GM19372 (cell line): ENCODE measurements at regions not wholly inside any gene's neighbourhood (a gene's known extent, or its start where the extent isn't known, plus 50 kb on each side); places are given as distances from the start of the nearest gene placed in this dataset.

Source experiments
- ATAC-seq: cut with Tn5 transposase; IDR thresholded peaks from one replicate; pipeline ENCODE4 v1.9.1; 2021; ENCODE audit warnings: mild to moderate bottlenecking, low read depth, moderate library complexity; ENCODE audit not compliant: unreplicated experiment

DNA sequence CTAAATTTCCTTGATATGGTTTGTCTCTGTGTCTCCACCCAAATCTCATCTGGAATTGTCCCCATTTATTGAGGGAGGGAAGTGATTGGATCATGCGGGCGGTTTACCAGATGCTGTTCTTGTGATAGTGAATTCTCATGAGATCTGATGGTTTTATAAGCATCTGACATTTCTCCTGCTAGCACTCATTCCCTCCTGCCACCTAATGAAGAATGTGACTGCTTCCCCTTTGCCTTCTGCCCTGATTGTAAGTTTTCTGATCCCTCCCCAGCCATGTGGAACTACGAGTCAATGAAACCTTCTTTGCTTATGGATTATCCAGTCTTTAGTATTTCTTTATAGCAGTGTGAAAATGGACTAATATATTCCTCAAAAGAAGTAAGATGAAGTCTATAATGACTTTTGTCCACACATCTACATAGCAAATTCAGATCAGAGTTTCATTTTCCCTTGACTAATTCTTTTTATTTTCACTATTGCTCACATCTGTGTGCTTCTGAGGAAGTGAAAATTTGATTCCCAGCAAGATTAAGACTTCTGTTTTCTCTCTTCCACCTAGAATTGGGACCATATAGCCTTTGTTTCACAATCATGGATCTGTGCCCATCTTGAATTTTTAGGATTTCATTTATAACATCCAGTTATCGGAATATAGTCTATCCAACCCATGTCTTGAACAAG is 393.5 kb downstream of the DMAC1 start:
- ATAC-seq, result no peak

DNA sequence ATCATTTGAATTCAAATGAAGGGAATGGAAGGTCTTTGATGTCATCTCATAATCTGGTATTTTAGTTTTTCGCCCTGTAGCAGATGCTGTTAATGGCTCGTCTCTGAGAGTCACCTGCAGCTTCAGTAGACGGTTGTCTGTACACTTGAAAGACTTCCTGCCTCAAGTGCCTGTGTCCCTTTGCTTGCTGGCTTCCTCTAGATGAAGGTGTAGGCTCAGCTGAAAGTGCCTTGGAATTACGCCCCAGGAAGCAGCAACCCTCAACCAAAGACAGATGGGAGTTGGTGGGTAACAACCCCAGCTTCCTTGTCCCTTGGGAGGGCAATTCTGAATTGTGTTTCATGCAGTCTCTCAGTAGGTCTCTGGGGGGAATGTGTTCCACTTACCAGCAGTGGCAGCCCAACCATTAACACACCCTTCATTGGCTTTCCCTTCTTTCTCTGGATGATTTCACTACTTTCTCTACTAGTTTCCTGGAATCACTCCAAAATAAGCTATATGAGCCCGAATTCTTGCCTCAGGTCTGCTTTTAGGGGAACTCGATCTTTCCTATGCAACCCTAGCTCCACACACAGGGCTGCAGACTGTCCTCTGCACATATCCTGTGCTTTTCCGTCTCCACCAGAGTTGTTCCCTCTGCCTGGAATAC is 395.6 kb downstream of the DMAC1 start:
- no peak for ATAC-seq

DNA sequence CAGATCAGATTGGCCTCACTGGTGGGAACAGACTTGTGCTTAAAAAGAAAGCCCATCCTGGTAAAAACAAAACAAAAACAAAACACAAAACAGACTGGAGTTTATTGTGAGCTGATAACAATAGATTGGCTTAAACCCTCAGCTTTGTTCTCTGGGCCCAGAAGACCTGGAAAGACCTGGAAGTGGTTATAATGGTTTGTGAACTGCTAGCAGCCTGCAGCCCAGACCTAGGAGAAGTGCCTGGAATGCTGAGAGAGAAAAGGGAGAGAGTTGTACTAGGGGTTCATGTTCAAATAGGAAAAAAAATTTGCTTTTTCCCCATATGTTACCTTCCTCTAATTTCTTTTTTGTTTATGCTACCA is 396.6 kb downstream of the DMAC1 start:
- no peak for ATAC-seq

DNA sequence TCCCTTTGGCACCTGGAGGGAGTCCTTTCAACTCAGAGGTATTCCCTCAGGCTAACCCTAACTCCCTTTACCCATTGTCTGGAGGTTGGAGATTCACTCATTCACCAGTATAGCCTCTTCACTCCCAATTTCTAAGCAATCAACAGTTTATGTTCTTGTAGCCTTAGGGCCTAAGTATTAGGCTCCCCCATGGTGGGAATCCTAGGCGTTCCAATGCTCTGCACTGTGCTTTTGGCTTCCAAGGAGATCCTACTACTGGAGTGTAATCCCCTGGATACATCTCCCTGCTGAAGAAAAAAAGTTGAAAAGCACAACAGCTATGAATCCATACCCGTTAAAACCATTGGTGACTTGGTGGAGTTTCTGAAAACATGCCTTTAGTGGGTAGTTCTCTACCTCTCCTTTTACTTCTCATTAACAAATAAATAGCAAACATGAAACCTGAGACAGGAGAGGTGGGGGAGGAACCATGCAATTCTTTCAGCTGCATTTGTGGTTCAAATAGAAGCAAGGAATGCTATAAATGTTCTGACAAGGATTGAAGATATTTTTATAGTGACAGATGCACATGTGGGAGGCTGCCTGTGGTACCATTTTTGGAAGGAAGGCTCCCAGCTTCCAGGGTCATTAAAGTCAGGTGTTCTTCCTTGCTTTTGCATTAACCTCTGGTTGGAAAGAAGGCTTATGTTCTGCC is 397.1 kb downstream of the DMAC1 start:
- ATAC-seq, result no peak

DNA sequence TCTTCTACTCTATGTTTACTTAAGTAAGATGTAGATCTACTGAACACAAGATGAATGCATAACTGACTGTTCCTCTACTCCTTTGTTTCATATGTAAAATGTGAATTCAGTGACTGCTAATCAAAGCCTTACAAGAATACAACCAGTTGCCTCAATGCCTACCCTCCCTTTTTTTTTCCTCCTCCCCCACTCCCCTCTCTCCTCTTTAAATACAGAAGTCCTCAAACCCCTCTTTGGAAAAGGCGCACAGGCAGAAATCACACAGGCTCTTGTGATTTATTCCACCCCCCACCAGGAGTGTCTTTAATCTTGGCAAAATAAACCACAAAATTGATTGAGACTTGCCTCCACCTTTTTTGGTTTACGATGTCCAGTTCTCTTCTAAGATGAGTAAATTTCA is 398.5 kb downstream of the DMAC1 start:
- no peak for ATAC-seq

DNA sequence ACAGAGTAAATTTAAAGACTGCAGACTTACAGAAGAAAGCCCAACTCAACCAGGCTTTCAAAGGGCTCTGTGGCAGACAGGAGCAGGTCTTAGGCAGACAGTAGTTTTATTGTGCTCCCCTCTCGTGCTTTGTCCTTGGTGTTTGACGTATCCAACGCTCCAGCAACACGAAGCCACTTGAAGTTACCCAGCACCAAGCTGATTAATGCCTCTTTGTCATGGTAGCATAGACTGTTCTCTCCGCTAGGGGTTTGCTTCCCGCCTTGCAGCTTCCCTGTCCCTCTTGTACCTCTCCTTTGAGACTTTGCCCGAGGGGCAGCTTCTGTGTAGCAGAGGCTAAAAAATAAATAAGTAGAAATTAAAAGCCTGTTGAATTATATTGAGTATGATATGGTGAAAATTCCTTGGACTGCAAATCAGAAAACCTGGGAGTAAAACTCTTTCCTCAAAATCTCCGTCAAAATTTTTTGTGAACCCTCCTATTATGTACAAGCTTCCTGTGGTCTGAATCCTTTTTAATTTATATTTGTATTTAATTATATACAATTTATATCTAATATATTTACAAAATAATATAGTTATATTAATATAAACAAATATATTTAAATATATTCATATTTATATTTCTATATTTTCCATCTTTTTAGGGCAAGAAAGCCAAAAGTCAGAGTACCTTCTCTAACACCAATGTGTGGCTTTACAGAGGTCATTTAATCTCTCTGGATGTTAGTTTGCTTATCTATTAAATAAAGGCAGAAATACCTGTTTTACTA is 405.4 kb downstream of the DMAC1 start:
- no peak for ATAC-seq

DNA sequence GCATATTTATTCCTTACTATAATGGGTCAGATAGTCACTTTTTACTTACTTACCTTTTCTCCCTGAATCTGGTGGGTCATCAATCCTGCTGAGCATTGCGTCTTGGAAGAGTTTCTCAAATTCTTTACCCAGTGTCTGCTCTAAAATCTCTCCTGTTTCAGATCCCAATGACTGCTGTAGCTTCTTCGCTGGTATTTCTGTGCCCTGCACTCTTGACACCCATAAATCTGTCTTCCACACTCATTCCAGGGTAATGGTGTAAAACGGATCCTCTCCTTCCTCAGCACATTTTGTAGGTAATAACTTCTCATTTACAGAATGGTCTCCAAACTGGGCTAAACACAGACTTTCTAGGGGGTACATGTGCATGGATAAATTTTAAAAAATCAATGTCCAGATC is 407.4 kb downstream of the DMAC1 start:
- no peak for ATAC-seq

DNA sequence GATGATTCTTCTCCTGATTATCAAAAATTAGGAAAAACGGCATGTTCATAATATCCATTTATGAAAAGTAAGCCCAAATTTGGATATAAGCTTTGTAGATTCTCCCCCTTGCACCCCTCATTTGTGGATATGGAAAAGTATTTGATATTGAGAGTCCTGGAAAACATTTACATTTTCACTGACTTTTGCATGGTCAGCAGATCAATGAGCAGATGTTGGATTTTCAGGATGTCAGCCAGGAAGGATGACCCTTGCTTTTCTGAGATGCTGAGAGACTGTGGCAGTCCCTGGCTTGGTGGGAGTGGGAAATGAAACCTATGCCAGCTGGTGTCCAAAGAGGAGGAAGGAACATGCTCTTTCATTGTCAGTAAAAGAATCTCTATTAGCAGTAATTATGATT is 410.8 kb downstream of the DMAC1 start:
- no peak for ATAC-seq

DNA sequence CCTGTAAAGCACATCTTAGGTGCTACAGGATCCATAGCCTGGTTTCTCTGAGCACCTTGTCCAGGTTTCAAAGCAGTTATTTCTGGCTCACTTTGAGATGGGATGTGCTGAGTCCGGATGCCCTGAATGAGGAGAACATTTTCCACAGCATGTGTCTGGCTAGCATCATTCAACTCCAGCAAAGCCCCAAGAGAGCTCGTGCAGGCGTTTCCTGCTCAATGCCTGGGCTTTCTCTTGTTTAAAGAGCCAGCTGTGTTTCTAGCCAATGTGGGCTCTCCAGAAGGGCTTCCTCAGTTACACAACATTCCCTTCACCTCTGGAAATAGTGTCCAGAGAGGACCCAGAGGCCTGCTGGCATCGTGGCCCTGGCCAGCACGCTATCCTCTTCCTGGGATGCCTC is 411.7 kb downstream of the DMAC1 start:
- no peak for ATAC-seq

DNA sequence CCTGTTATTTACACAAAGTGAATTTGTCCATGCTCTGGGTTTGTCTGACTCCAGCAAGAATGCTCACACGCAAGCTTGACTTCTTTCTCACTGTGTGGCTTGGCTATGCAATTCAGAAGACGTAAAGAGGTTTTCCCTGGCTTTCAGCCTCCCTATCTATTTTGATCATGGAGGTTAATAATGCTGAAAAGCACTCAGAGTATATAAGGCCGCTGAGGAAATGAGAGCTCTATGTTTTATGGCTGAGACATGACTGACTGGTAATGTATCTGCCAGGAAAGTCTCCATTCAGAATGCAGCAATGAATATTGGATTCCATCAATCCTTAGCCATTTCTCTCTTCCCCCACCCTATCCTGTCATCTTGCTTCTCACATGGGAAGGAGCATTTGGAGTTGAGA is 417.3 kb downstream of the DMAC1 start:
- no peak for ATAC-seq

DNA sequence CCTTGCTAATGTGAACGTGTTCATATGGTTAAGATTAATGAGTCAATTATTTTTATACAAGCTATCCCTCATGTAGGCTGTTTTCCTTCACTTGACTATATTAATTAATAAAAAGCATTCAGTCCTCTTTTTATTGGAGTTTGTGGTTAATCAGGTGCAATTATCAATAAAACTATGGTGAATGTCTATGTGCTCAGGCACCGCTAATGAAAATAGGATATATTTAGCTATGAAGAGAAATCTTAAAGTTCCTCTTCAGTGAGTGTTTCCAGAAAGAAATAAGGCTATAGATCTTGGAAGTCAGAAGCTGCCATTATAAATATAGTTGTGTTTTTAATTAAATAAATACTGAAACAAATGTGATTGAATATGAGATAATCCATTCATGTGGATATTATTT is 422.1 kb downstream of the DMAC1 start:
- ATAC-seq, result no peak

DNA sequence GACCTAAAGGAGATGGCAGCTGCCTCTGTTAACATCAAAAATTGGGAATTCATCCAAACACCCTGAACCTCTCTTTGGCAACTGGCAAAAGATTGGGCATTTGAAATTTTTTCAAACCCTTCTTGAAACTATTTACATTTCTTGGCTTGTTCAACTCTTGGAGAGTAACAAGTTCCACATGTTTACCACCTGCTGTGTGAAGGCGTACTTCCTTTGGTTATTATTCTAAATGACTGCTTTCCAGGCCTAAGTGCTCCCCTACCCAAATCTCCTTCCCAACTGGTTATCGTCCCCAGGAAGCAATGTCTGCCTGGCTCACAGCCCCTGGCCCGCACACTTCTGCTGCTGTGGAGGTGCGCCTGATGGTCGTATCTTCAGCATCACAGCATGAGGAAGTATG is 422.7 kb downstream of the DMAC1 start:
- ATAC-seq, result no peak

DNA sequence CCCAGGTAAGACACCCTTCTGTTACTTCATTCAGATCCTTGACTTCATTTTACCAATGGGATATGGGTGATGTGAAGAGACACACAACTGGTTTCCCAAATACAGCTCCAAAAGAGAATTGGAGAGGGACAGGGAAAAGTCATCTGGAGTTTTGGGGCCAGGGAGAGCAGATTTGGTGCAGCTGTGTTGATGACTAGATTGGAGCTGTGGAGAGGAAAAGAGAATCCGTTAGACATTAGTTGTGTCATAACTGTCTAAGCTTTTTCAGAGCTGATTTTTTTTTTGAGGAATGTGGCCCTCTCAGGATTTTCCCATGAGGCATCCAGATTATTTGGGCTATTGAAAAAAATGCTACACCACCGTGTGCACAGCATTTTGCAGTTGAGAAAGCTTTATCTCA is 423.4 kb downstream of the DMAC1 start:
- ATAC-seq, result no peak

DNA sequence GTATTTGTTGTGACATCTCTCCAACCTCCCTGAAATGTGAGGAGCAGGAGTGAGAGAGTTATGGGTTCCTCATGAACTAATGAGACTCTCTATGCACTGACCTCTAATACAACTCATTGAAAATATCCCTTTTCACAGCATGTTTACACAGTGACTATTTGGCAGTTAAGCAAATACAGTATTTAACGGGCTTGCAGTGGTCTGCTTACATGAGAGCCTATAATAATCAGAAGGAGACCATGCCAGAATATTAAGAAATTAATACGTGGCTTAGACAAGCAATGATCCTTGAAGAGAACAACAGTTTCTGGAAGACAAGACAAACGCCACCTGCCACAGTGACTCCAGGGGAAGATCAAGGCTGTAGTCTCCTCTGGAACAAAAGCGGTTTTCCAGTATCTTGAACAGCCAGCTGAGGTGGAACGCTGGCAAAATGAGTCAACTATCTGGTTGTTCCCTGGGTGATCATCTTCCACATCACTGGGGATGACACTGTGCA is 424.5 kb downstream of the DMAC1 start:
- no peak for ATAC-seq

DNA sequence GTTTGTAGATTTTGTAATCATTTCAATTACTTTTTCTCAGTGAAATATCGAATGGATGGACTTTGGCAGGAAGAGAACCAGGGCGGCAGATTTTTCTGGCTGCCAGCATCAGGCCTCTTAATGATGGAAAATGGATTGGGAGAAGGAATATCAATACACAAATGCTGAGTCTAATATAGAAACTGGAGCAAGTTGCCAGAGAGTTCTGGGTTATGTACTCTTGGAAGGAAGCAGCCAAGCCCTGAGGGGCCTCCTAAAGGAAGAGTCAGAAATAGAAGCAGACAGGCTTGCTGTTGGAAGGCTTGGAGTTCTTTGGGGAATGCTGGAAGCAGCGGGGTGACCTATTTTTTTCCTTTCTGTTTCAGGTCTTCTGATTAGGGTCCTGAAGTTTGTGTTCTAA is 428.6 kb downstream of the DMAC1 start:
- ATAC-seq, result no peak

DNA sequence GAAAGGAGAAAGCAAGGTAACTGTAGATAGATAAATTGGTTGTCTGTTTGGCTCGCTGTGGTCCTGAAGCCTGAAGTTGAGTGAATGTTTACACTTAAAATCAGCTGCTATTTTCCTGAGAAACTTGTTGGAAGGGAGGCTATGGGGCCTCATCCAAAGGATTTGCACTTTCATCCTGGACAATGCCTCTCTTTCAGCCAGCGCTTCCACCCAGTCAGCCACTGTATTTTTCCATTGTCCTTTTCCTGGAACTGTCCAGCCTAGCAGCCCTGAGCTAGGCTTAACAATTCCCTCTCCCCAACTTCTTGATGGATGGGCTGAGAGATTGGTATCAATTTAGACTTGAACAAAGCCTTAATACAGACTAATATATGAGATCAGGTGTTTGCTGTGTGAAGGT is 429.2 kb downstream of the DMAC1 start:
- ATAC-seq, result no peak

DNA sequence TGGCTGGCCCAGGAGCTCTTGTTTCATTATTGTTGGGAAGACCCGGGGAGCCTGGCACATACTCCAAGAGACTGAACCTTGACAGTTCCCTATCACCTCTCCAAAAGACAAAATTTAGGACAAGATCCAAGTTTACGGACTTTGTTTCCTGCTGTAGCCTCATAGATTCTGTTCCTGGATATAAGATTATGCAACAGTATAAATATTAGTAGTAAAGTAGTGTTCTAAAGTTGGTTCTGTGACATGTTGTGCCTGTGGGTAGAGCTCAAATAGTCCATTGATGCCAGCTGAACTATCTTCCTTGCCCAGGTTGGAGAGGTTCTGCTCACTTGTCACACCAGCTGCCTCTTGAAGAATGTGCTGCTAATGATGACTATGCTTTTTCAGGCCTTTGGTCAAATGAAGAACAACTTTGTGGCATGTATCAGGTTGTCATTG is 430.2 kb downstream of the DMAC1 start:
- ATAC-seq, result no peak

DNA sequence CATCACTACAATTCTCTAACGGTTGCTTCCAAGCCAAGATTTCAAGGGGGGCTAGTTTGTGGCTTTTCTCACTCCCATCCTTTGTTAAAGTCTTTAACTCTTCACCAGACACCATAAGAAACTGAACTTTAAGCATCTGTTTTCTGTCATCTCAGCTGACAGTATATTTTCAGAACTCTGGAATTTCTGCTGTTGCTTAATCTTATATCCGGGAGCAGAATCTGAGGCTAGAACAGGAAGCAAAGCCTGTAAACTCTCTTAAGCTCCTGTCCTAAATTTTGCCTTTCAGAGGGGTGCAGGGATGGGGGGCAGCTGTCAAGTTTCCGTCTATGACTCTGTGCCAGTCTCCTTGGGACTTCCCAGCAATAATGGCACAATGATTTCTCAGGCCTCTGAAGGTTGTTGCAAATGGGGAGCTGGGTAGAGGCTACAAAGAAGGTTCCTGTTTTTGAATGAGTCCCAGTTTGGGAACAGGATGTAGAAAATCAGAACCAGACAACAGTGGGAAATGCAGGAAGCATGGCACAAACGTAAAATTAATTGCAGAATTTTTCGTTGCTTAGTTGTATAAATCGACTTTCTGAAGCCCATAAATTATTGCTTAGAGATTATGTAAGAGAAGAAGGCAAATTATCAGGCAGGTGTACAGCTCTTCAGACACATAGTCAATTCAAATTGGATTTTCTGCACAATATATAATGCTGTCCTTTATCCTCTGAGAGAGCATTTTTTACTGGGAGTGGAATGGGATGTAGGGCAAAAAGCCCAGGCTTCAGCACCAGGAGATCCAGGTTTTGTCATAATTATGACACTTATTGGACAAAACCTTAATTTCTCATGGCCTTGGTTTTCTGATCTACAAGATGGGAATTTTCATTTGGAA is 430.9 kb downstream of the DMAC1 start:
- no peak for ATAC-seq

DNA sequence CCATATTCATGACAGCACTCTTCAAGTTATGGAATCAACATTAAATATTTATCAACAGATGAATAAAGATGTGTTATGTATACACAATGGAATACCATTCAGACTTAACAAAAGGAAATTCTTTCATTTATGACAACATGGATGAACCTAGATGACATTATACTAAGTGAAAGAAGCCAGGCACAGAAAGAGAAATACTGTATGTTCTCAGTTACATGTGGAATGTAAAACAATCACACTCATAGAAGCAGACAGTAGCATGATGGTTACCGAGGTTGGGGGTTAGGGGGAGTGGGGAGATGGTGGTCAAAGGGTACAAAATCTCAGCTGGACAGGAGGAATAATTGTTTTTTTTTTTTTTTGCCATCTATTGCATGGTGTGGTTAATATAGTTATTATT is 431.9 kb downstream of the DMAC1 start:
- ATAC-seq, result no peak

DNA sequence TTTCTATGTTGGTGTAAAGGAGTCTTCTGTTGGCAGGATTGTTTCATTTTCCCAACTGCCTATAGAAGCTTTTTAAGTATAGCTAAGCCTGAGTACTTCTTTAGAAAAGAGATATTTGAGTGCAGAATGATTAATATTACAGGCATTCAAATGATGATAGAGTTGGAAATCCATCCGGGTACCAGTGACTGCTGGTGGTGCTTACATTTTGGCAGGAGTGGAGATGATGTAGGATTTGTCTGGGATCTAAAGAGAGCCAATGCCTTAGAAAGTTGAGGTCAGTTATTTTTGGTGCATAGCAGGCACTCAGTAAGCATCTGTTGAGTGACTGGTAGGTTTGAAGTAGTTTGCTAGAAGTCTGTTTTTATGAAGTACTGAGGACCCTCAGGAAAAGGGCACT is 433.5 kb downstream of the DMAC1 start:
- ATAC-seq, result no peak
